Panc1 (cell line): ENCODE measurements at regions not wholly inside any gene's neighbourhood (a gene's known extent, or its start where the extent isn't known, plus 50 kb on each side); places are given as distances from the start of the nearest gene placed in this dataset.

Source experiments
- ATAC-seq: fragments of 200-7000 bp; cut with Tn5 transposase; 2 replicates; pipeline ENCODE4 v1.9.1; 2020; ENCODE audit warnings: mild to moderate bottlenecking, moderate library complexity
- BruUV-seq: library from RNA; stranded (reverse); fragments of 400-500 nt; replicated peaks from 2 replicates; lab custom pipeline; 2021; lab: Mats Ljungman, UMichigan
- CTCF ChIA-PET: fragments of 300-600 bp; sonication (Branson Sonifier 250); formaldehyde crosslinking; loops from one replicate; lab custom pipeline; 2022; ENCODE audit warnings: antibody characterized with exemption; lab: Charles Lee
- POLR2A ChIA-PET: fragments of 300-600 bp; sonication (Branson Sonifier 250); formaldehyde crosslinking; loops from one replicate; lab custom pipeline; 2022; ENCODE audit warnings: antibody characterized with exemption; lab: Charles Lee
- DNase-seq: peaks from one replicate; pipeline ENCODE4 v3.0.0-alpha.2; 2010; ENCODE audit warnings: low read depth, low spot score
- H3K27ac ChIP-seq: 2 replicates; pipeline ENCODE4 v1.5.1; 2011; ENCODE audit warnings: mild to moderate bottlenecking, low read length, inconsistent platforms
- H3K27me3 ChIP-seq: fragments of 200-500 bp; sonication (Bioruptor generic); 2 replicates; pipeline ENCODE4 v1.6.0; 2014; ENCODE audit warnings: low read length, inconsistent platforms; ENCODE audit not compliant: control insufficient read depth, insufficient read depth
- H3K36me3 ChIP-seq: fragments of 200-500 bp; sonication (Bioruptor generic); 2 replicates; pipeline ENCODE4 v1.5.1; 2014; ENCODE audit warnings: inconsistent platforms, mild to moderate bottlenecking, low read length, moderate library complexity; ENCODE audit not compliant: control insufficient read depth, insufficient read depth
- H3K4me1 ChIP-seq: 2 replicates; pipeline ENCODE4 v1.5.1; 2011; ENCODE audit warnings: inconsistent platforms, mild to moderate bottlenecking, low read length, moderate library complexity; ENCODE audit not compliant: control insufficient read depth, insufficient read depth
- H3K4me3 ChIP-seq, 2 experiments: 2 replicates each; pipeline ENCODE4 v1.5.1; 2011 to 2012; ENCODE audit warnings: low read depth in 2 of 2, low read length in 2 of 2, mild to moderate bottlenecking in 2 of 2, inconsistent platforms in 1 of 2, moderate library complexity in 1 of 2
- H3K9me3 ChIP-seq: fragments of 200-500 bp; sonication (Bioruptor generic); 2 replicates; pipeline ENCODE4 v1.5.1; 2014; ENCODE audit warnings: low read depth, mild to moderate bottlenecking, inconsistent platforms, low read length, moderate library complexity; ENCODE audit not compliant: control insufficient read depth, insufficient read depth
- CTCF ChIP-seq: fragments of 450-650 bp; IDR thresholded peaks from 2 replicates; pipeline ENCODE4 v1.5.1; 2017; ENCODE audit warnings: mild to moderate bottlenecking
- POLR2AphosphoS5 ChIP-seq: IDR thresholded peaks from 2 replicates; pipeline ENCODE4 v1.6.1; 2012; ENCODE audit warnings: mild to moderate bottlenecking, low read depth, low read length, moderate library complexity
- REST ChIP-seq, 2 experiments: IDR thresholded peaks; 2 replicates each; pipeline ENCODE4 v1.6.1; 2011 to 2012; ENCODE audit warnings: low read depth in 2 of 2, control low read depth in 1 of 2, low read length in 1 of 2, mild to moderate bottlenecking in 1 of 2, moderate library complexity in 1 of 2; ENCODE audit not compliant: insufficient read depth in 1 of 2
- SIN3A ChIP-seq: IDR thresholded peaks from 2 replicates; pipeline ENCODE4 v1.6.1; 2012; ENCODE audit warnings: low read depth, mild to moderate bottlenecking, low read length, moderate library complexity, borderline replicate concordance; ENCODE audit not compliant: insufficient read depth
- TCF7L2 ChIP-seq: IDR thresholded peaks from 2 replicates; pipeline ENCODE4 v1.6.1; 2011; ENCODE audit warnings: mild to moderate bottlenecking, low read depth, low read length, inconsistent platforms
- in situ Hi-C: cut with HindIII; loops from 2 replicates; pipeline ENCODE4 v1.10.0; 2016; ENCODE audit warnings: low sequenced_read_pairs, low pct_unique_long_range_greater_than_20kb
- intact Hi-C: fragments of 100-400 bp; cut with micrococcal nuclease; formaldehyde crosslinking; loops from one replicate; pipeline ENCODE4 v1.10.0; 2022; ENCODE audit not compliant: unreplicated experiment

DNA sequence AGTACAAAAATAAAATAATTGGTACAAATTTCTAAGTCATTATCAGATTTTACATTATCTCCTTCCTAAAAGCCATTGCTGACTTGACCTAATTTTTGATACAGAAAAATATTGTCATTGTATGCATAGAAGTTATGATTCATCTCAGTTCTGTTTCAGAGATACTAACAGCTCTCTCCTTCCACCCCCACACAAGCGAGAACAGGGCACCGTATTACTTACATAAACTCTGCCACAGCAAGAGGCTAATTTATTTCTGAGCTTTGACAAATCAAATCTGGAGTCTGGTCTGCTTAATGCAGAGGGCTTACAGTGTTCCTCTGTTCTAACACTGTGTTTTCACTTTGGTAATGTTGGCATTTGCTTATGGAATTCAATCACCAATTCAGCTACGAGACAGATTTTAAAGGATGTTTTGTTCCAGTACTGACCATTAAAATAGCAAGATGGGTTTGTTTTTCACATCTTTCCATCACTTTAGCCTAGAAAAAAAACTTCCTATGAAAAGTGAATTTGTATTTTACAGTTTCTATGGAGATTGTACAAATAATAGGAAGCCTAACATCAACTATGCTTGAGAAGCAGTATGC is 181.8 kb downstream of the USP46 start:
- ATAC-seq (no peak), DNase-seq (no peak)
- no peaks in the 10 kb centered on the region for H3K4me1 ChIP-seq
- H3K36me3 ChIP-seq: no peaks in the 10 kb centered on the region
- intact Hi-C loops (no loop called here), in situ Hi-C loops (no loop called here)
- BruUV-seq: no TSS peak
- no peak for TF ChIP-seq CTCF
- no peak for TF ChIP-seq TCF7L2
- TF ChIP-seq SIN3A: no peak
- TF ChIP-seq POLR2AphosphoS5: no peak
- H3K9me3 ChIP-seq: no peaks in the 10 kb centered on the region
- H3K4me3 ChIP-seq: no peak overlapping the region
- CTCF ChIA-PET: no interaction called here
- H3K27me3 ChIP-seq: peaks cover 2% of the 10 kb centered on the region
- POLR2A ChIA-PET: no interaction called here
- no peak overlapping the region for H3K27ac ChIP-seq

DNA sequence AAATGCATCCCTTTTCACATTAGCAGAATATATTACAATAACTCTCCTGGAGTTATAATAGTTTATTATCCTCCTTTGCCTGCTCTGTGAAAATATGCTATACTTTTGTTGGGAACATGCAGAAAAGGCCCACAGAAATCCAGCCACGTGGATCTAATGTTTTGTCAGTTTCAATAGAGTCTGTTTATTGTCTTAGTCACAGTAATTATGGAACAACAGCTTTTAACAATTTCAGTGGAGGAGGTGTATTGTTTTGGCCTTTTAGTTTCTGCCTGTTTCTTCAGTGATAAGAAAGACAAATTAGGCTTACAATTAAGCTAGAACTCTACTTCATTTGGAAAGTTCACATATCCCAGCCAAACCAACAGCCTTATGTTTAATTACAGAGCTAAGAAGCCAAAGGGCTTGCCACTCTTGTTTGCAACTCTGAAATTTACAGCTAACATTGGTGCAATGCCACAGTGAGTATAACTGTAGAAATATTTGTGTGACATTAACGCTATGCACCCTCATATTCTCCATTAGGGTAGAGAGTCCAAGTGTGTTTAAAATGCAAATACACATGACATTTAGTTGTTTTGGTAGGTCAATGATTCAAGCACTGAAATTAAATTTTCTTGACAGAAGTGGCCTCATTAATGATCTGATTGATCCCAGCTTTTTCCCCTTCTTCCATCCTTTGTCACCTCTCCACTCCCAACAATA is 175.8 kb downstream of the USP46 start:
- no peaks in the 10 kb centered on the region for H3K9me3 ChIP-seq
- DNase-seq (no peak), ATAC-seq (no peak)
- intact Hi-C loops: no loop called here
- BruUV-seq: no TSS peak
- H3K4me1 ChIP-seq: no peaks in the 10 kb centered on the region
- no peak for TF ChIP-seq REST (IDR thresholded peaks at IDR 0.05; ENCODE audit: insufficient read depth in 1 of 2, low read depth in 2 of 2, low read length in 1 of 2)
- no peak for TF ChIP-seq TCF7L2
- TF ChIP-seq POLR2AphosphoS5: no peak
- TF ChIP-seq SIN3A: no peak
- TF ChIP-seq CTCF: no peak
- ChIA-PET CTCF (no interaction called here), POLR2A (no interaction called here)
- H3K36me3 ChIP-seq: no peaks in the 10 kb centered on the region
- no peak overlapping the region for H3K4me3 ChIP-seq
- in situ Hi-C loops: no loop called here
- no peaks in the 10 kb centered on the region for H3K27me3 ChIP-seq
- no peak overlapping the region for H3K27ac ChIP-seq
